ENCODE measurements at regions not wholly inside any gene's neighbourhood (a gene's known extent, or its start where the extent isn't known, plus 50 kb on each side); places are given as distances from the start of the nearest gene placed in this dataset.

- DNase-seq (no peak), ATAC-seq (ENCODE audit: low FRiP score in 2 of 2) (no peak)
- H3K4me3 ChIP-seq: no peak overlapping the region
- TF ChIP-seq CTCF (IDR thresholded peaks at IDR 0.05) (no peak), POLR2AphosphoS5 (IDR thresholded peaks at IDR 0.05) (no peak), POLR2A (IDR thresholded peaks at IDR 0.05) (no peak), EP300 (IDR thresholded peaks at IDR 0.05) (no peak)
- 91 to 96% methylated on average over 2 of the region's 2 CpGs for WGBS, 2 donors
- H3K4me1 ChIP-seq: no peaks in the 10 kb centered on the region
- H3K27me3 ChIP-seq: no peaks in the 10 kb centered on the region
- H3K36me3 ChIP-seq: no peaks in the 10 kb centered on the region
- H3K27ac ChIP-seq: no peak overlapping the region
- H3K9me3 ChIP-seq: no peaks in the 10 kb centered on the region
These were observed 301.2 kb upstream of the E2F7 start for GRCh38 chr12:77366616-77367015.

GRCh38 chr12:77364400-77364799 lies 299.0 kb upstream of the E2F7 start:
- TF ChIP-seq POLR2AphosphoS5 (IDR thresholded peaks at IDR 0.05) (no peak), POLR2A (IDR thresholded peaks at IDR 0.05) (no peak), CTCF (IDR thresholded peaks at IDR 0.05) (no peak), EP300 (IDR thresholded peaks at IDR 0.05) (no peak)
- Histone ChIP-seq H3K9me3 (no peaks in the 10 kb centered on the region), H3K27me3 (no peaks in the 10 kb centered on the region), H3K36me3 (no peaks in the 10 kb centered on the region), H3K4me1 (no peaks in the 10 kb centered on the region), H3K27ac (no peak overlapping the region), H3K4me3 (no peak overlapping the region)
- WGBS, 2 donors: 79 to 81% methylated on average over 1 of the region's 1 CpG
- ATAC-seq (ENCODE audit: low FRiP score in 2 of 2) (no peak), DNase-seq (no peak)

- DNase-seq: no peak
- Histone ChIP-seq H3K9me3 (no peaks in the 10 kb centered on the region), H3K4me3 (no peak overlapping the region), H3K27me3 (no peaks in the 10 kb centered on the region), H3K27ac (no peak overlapping the region), H3K4me1 (no peaks in the 10 kb centered on the region), H3K36me3 (no peaks in the 10 kb centered on the region)
- ATAC-seq (ENCODE audit: low FRiP score in 2 of 2): no peak
- TF ChIP-seq POLR2AphosphoS5 (IDR thresholded peaks at IDR 0.05) (no peak), POLR2A (IDR thresholded peaks at IDR 0.05) (no peak), EP300 (IDR thresholded peaks at IDR 0.05) (no peak)
- 68 to 75% methylated on average over 7 of the region's 7 CpGs for WGBS, 2 donors
These were observed 297.3 kb upstream of the E2F7 start for GRCh38 chr12:77362509-77363210.

GRCh38 chr12:77357655-77358054 lies 292.3 kb upstream of the E2F7 start:
- TF ChIP-seq POLR2AphosphoS5 (IDR thresholded peaks at IDR 0.05) (no peak), CTCF (IDR thresholded peaks at IDR 0.05) (no peak), POLR2A (IDR thresholded peaks at IDR 0.05) (no peak), EP300 (IDR thresholded peaks at IDR 0.05) (no peak)
- H3K4me1 ChIP-seq: no peaks in the 10 kb centered on the region
- no peaks in the 10 kb centered on the region for H3K36me3 ChIP-seq
- no peak for DNase-seq
- H3K27ac ChIP-seq: no peak overlapping the region
- WGBS, 2 donors: 92 to 94% methylated on average over 6 of the region's 6 CpGs
- no peaks in the 10 kb centered on the region for H3K27me3 ChIP-seq
- H3K4me3 ChIP-seq: no peak overlapping the region
- ATAC-seq (ENCODE audit: low FRiP score in 2 of 2): no peak
- H3K9me3 ChIP-seq: no peaks in the 10 kb centered on the region

- no peak overlapping the region for H3K27ac ChIP-seq
- ATAC-seq (ENCODE audit: low FRiP score in 2 of 2): no peak
- no peaks in the 10 kb centered on the region for H3K36me3 ChIP-seq
- H3K4me3 ChIP-seq: no peak overlapping the region
- H3K9me3 ChIP-seq: no peaks in the 10 kb centered on the region
- 84 to 89% methylated on average over 2 of the region's 2 CpGs for WGBS, 2 donors
- H3K4me1 ChIP-seq: no peaks in the 10 kb centered on the region
- DNase-seq: no peak
- TF ChIP-seq POLR2AphosphoS5 (IDR thresholded peaks at IDR 0.05): no peak
- TF ChIP-seq POLR2A (IDR thresholded peaks at IDR 0.05): no peak
- no peak for TF ChIP-seq EP300 (IDR thresholded peaks at IDR 0.05)
- no peak for TF ChIP-seq CTCF (IDR thresholded peaks at IDR 0.05)
- no peaks in the 10 kb centered on the region for H3K27me3 ChIP-seq
These were observed 289.5 kb upstream of the E2F7 start for GRCh38 chr12:77354766-77355362.
